IMR-90 (cell line): ENCODE measurements at regions not wholly inside any gene's neighbourhood (a gene's known extent, or its start where the extent isn't known, plus 50 kb on each side); places are given as distances from the start of the nearest gene placed in this dataset.

Source experiments
- CEBPB ChIP-seq: IDR thresholded peaks from 2 replicates; pipeline ENCODE4 v1.6.1; 2012; ENCODE audit warnings: low read depth, low read length, improper control_type of control experiment
- MAFK ChIP-seq: IDR thresholded peaks from 2 replicates; pipeline ENCODE4 v1.6.1; 2012; ENCODE audit warnings: low read depth, low read length, improper control_type of control experiment
- MXI1 ChIP-seq: IDR thresholded peaks from 2 replicates; pipeline ENCODE4 v1.6.1; 2012; ENCODE audit warnings: low read depth, mild to moderate bottlenecking, low read length, moderate library complexity, borderline replicate concordance
- POLR2A ChIP-seq: IDR thresholded peaks from 2 replicates; pipeline ENCODE4 v1.6.1; 2012; ENCODE audit warnings: mild to moderate bottlenecking, low read depth, low read length
- RCOR1 ChIP-seq: IDR thresholded peaks from 2 replicates; pipeline ENCODE4 v1.6.1; 2012; ENCODE audit warnings: mild to moderate bottlenecking, low read length, improper control_type of control experiment; ENCODE audit not compliant: insufficient replicate concordance
- RFX5 ChIP-seq: IDR thresholded peaks from 2 replicates; pipeline ENCODE4 v1.8.0; 2012; ENCODE audit warnings: low read depth, mild to moderate bottlenecking, low read length, moderate library complexity
- TF ChIP-seq, protein P1 (sequence below): conservative IDR thresholded peaks from 2 replicates; pipeline ENCODE4 v1.5.1; 2012; ENCODE audit warnings: mild to moderate bottlenecking, low read depth, low read length, improper control_type of control experiment
- TF ChIP-seq, protein P2 (sequence below): fragments of 150-350 bp; IDR thresholded peaks from 2 replicates; pipeline ENCODE4 v1.6.1; 2017; ENCODE audit warnings: mild to moderate bottlenecking, antibody characterized with exemption, low read length, low read depth

DNA sequence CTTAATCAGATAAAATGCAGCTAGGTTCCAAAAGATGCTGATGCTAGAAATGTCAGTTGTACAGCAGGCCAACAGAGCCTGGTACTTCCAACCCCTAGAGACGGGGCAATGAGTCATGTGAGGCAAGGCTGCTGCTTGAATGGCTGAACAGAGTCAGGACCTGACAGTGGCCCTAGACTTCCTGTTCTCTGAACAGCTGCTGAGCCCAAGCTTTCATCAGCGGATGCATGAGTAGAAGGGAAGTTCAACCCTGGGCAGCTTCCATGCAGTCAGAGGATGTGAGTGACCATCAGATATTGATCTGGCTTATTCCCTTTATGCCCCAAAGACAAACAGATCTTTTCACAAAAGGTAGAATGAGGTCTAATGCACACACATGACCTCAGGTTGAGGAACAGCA lies 282.9 kb upstream of the COL8A1 start:
- TF ChIP-seq, protein P1, sequence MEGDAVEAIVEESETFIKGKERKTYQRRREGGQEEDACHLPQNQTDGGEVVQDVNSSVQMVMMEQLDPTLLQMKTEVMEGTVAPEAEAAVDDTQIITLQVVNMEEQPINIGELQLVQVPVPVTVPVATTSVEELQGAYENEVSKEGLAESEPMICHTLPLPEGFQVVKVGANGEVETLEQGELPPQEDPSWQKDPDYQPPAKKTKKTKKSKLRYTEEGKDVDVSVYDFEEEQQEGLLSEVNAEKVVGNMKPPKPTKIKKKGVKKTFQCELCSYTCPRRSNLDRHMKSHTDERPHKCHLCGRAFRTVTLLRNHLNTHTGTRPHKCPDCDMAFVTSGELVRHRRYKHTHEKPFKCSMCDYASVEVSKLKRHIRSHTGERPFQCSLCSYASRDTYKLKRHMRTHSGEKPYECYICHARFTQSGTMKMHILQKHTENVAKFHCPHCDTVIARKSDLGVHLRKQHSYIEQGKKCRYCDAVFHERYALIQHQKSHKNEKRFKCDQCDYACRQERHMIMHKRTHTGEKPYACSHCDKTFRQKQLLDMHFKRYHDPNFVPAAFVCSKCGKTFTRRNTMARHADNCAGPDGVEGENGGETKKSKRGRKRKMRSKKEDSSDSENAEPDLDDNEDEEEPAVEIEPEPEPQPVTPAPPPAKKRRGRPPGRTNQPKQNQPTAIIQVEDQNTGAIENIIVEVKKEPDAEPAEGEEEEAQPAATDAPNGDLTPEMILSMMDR = no peak
- TF ChIP-seq POLR2A = no peak
- TF ChIP-seq CEBPB = no peak
- no peak for TF ChIP-seq MAFK
- no peak for TF ChIP-seq MXI1
- TF ChIP-seq RFX5 = no peak
- TF ChIP-seq, protein P2, sequence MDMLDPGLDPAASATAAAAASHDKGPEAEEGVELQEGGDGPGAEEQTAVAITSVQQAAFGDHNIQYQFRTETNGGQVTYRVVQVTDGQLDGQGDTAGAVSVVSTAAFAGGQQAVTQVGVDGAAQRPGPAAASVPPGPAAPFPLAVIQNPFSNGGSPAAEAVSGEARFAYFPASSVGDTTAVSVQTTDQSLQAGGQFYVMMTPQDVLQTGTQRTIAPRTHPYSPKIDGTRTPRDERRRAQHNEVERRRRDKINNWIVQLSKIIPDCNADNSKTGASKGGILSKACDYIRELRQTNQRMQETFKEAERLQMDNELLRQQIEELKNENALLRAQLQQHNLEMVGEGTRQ = no peak
- TF ChIP-seq RCOR1 = no peak
